Skin epidermis (tissue), 12 donors: ENCODE measurements at regions not wholly inside any gene's neighbourhood (a gene's known extent, or its start where the extent isn't known, plus 50 kb on each side); places are given as distances from the start of the nearest gene placed in this dataset.
"Not testable (repeated sequence)": the region's sequence is repeated elsewhere in the genome, so short reads cannot be mapped to it uniquely, and the experiment has no call there.

Experiments used
- H3K27ac ChIP-seq, 21 experiments: fragments of 200-600 bp; sonication (generic) in 11 of 21; one replicate each; pipeline ENCODE4 v1.5.0; 2020; ENCODE audit warnings: mild to moderate bottlenecking in 3 of 21, inconsistent platforms in 2 of 21, moderate library complexity in 2 of 21
- H3K4me3 ChIP-seq, 7 experiments: fragments of 200-600 bp; sonication (generic) in 2 of 7; one replicate each; pipeline ENCODE4 v1.5.0; 2020; ENCODE audit warnings: inconsistent platforms in 2 of 7, mild to moderate bottlenecking in 2 of 7, moderate library complexity in 1 of 7

GRCh38 chr7:24117903-24118499, 166.0 kb upstream of the NPY start:
- H3K4me3 ChIP-seq, H3K27ac ChIP-seq: not testable (repeated sequence)

GRCh38 chr7:24119852-24120251, 164.1 kb upstream of the NPY start:
- Histone ChIP-seq H3K27ac (no peak overlapping the region), H3K4me3 (no peak overlapping the region)

- H3K4me3 ChIP-seq = no peak overlapping the region
- H3K27ac ChIP-seq = no peak overlapping the region
These were observed 160.9 kb upstream of the NPY start for GRCh38 chr7:24123076-24123475.

GRCh38 chr7:24125765-24126164, 158.2 kb upstream of the NPY start:
- Histone ChIP-seq H3K27ac (no peak overlapping the region), H3K4me3 (no peak overlapping the region)

DNA sequence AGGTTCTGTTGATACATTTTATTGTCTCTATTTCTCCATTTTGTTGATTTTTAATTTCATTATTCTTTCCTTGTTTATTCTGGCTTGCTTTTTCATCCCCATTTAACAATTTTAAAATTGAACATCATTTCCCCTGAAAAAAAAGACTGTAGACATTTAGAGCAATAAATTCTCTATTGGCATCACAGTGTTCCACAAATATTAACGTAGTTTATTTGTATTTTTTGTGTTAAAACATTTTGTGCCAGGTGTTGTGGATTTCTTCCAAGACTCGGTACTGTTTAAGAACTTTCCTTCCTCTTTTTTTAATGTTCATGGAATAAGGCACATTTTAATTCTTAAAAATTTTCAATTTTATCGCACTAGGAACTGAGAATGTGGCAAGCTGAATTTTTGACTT, 156.1 kb upstream of the NPY start:
- Histone ChIP-seq H3K27ac (no peak overlapping the region), H3K4me3 (no peak overlapping the region)

DNA sequence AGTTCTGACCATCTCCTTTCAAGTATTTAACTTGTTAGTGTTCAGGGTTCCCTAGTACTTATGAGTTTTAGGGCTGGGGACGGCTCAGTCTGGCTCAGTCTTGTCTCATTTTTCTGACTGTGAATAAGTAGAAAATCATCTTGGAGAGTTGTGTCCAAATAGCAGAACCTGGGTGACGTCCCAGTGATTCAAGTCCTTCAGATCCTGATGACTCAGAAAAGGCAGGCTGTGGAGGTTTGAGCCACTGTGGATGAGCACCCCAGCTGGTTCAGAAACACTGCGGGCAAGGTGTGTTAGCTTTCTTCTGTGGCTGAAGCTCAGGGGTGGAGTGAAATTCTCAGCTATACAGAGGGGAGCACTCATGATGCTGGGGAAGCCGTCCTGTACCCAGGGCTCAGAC, 154.4 kb upstream of the NPY start:
- Histone ChIP-seq H3K4me3 (no peak overlapping the region), H3K27ac (no peak overlapping the region)

GRCh38 chr7:24130631-24131030, 153.4 kb upstream of the NPY start:
- Histone ChIP-seq H3K4me3 (no peak overlapping the region), H3K27ac (no peak overlapping the region)

DNA sequence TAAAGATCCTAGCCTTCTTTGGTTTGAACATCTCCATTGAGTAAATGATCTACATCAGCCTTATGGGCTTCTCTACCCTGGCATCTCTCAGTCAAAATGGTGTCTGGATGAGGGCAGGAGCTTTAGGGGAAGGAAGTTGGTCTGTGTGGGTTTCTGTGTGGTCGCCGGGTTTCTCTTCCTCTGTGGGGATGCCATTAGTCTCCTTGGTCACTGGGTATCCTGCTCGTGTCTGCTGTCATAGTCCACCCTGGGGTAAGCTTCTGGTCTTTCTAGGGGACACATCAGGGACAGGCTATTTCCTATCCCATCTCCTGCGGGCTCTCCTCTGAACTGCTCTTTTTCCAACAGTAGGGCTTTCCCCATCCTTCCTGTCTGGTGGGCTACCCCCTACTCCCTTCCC, 150.3 kb upstream of the NPY start:
- H3K4me3 ChIP-seq = no peak overlapping the region
- no peak overlapping the region for H3K27ac ChIP-seq

DNA sequence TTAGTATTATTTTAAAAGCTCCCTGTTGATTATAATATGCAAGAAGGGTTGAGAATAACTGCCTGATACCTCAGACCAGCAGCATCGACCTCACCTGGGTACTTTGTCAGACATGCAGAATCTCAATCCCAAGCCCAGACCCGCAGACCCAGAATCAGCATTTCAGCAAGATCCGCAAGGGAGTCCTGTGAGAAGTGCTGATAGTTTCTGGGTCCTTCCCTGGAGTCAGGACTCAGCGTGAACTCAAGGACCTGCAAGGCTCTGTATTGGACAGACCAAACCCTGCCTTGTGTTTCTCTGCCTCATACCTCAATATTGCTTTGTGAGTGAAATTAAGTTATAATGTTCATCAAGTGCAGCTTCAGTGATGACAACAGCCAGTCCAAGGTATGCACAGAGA, 149.5 kb upstream of the NPY start:
- no peak overlapping the region for H3K4me3 ChIP-seq
- H3K27ac ChIP-seq = no peak overlapping the region

DNA sequence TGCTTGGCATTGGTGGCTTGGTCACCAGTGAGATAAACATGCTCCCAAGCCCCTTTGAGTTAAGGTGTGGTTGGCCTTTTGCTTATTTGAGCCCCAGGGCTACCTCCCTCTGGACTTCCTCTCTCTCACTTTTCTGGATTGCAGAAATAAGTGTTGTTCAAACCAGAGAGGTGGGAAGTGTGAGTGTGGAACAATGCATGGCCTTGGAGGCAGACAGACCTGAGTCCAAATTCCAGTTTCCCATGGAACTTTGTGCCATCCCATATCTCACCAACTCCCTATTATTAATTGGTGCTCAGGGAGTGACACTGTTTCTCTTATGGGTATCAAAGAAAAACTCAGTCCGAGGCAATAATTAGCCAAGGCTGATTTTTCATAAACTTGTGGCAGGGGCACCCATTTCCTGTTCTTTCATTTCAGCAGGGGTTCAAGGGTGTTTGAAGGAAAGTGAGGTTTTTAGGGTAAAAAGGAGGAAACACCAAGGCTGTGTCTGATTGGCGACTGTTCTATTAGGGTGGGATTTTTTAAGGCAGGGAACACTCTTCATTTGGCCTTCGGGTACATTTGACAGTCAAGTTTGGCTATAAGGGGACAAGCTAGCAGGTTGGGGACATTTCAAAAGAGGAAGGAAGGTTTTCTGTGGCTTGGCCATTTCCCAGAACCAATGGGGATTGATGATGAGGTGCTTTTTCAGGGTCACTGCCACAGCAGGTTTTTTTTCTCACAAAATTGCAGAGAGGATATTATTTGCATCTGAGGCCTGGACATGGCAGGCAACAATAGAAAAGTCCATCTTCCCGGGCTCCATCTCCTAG, 148.8 kb upstream of the NPY start:
- no peak overlapping the region for H3K4me3 ChIP-seq
- no peak overlapping the region for H3K27ac ChIP-seq

DNA sequence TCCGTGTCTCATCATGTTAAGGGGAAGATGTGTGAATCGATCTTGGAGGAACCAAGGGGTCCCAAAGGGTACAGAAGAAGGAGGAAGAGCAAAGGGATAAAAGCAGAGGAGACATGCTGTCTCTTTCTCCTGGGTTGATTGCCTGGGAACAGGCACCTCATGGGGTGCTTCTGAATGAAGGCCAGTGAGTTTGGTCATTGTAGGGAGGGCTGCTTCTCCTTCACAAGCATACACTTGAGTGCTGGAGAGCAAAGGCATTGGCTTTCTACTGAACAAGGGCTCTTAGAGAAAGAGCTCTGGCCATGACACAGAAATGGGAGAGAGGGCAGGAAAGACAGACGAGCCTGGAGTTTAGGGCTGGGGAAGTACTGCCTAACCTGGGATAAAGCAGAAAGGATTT, 146.7 kb upstream of the NPY start:
- H3K27ac ChIP-seq = no peak overlapping the region
- no peak overlapping the region for H3K4me3 ChIP-seq

- no peak overlapping the region for H3K27ac ChIP-seq
- no peak overlapping the region for H3K4me3 ChIP-seq
These were observed 145.6 kb upstream of the NPY start for GRCh38 chr7:24138343-24138742.

- Histone ChIP-seq H3K4me3 (no peak overlapping the region), H3K27ac (no peak overlapping the region)
These were observed 144.0 kb upstream of the NPY start for GRCh38 chr7:24140001-24140400.

- no peak overlapping the region for H3K27ac ChIP-seq
- no peak overlapping the region for H3K4me3 ChIP-seq
These were observed 142.0 kb upstream of the NPY start for GRCh38 chr7:24141874-24142509.

- no peak overlapping the region for H3K27ac ChIP-seq
- H3K4me3 ChIP-seq = no peak overlapping the region
These were observed 140.4 kb upstream of the NPY start for GRCh38 chr7:24143547-24143946.

DNA sequence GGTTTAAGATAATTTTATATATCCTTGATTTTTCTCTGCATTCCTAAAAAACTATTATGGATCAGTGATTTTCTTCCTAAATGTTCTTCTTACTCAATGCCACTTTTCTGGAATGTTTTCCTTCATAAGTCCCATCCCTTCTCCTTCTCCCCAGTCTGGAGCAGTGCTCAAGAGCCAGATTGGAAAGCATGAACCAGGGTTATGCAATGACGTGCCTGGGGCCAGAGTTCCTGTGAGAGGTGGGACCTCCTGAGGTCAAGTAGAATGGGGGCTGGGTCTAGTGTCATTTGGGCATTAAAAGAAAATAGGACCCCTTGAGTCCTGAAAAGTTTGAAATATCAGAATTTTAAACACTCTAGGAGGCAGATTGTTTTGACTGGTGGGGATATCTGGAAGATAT, 132.0 kb upstream of the NPY start:
- Histone ChIP-seq H3K27ac (no peak overlapping the region), H3K4me3 (no peak overlapping the region)

GRCh38 chr7:24152356-24152755, 131.6 kb upstream of the NPY start:
- no peak overlapping the region for H3K4me3 ChIP-seq
- no peak overlapping the region for H3K27ac ChIP-seq

GRCh38 chr7:24152877-24153472, 131.0 kb upstream of the NPY start:
- H3K27ac ChIP-seq = no peak overlapping the region
- H3K4me3 ChIP-seq = no peak overlapping the region

GRCh38 chr7:24157666-24158065, 126.3 kb upstream of the NPY start:
- no peak overlapping the region for H3K27ac ChIP-seq

DNA sequence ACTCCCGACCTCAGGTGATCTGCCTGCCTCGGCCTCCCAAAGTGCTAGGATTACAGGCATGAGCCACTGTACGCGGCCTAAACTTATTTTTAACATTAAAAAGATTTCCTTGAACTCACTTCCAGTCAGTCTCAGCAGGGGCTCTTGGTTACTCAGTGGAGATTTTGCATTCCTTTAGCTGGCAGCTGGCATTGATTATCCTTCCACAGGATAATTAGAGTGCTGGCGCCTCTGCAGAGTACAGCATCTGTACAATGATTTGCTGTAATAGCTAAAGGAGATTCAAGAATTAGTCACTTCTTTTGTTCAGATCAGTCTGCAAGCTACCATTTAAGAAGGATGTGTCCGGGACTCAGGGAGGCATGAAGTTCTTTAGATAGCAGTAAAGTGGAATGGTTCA, 125.0 kb upstream of the NPY start:
- H3K27ac ChIP-seq = no peak overlapping the region
- no peak overlapping the region for H3K4me3 ChIP-seq

More at GRCh38 chr7:24157666-24158065, 126.3 kb upstream of the NPY start:
- no peak overlapping the region for H3K4me3 ChIP-seq

DNA sequence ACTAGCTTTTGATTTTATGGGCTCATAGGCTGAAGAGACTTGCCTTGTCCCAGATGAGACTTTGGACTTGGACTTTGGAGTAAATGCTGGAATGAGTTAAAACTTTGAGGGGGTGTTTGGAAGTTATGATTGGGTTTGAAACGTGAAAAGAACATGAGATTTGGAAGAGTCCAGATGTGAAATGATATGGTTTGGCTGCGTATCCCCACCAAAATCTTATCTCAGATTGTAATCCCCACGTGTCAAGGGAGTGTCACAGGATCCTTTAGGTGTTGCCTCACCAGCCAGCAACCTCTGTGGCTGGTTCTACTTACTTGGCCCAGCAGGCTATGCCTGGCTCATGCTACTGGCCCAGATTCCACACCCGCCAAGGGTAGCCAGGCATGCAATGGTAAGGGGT, 119.6 kb upstream of the NPY start:
- Histone ChIP-seq H3K4me3 (no peak overlapping the region), H3K27ac (no peak overlapping the region)
